ENCODE measurements at regions not wholly inside any gene's neighbourhood (a gene's known extent, or its start where the extent isn't known, plus 50 kb on each side); places are given as distances from the start of the nearest gene placed in this dataset.
A peak's percentile ranks its signal among the peaks of the same experiment; 100 is the strongest.

DNA sequence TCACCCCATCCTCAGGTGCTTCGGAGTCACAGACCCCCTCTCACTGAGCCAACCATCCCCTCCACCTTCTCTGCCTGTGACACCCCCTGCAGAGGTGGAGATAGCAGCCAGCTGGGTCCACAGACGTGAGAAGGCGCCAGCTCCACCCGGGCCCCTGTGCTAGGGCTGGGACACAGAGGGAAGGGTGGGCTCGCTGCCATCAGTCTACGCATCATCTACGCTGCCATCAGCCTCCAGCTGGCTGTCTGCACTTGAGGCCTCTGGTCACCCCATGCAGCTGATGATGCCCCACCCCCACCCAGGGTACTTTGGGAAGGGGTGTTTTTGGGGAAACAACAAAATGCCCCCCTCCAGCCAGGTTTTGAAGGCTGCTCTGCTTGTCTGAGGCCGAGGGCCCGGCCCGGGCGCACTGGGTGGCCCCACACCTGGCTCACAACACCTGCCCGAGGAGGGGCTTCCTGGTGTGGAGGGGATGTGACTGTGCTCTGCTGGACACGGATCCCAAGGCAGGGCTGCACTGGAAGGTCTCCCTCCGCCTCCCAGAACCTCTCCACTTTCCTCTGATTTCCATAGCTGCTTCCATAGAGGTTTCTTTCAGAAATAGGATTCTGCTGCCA lies 163.4 kb upstream of the IQSEC1 start:
- H3K4me3 ChIP-seq (ENCODE audit: low read length in 2 of 2), result no peak overlapping the region
- H3K36me3 Mint-ChIP-seq, result no peaks in the 10 kb centered on the region
- ChIA-PET CTCF (ENCODE audit: partially characterized antibody) (no interaction called here), POLR2A (ENCODE audit: partially characterized antibody) (no interaction called here)
- no peaks in the 10 kb centered on the region for H3K27me3 Mint-ChIP-seq
- no peak for DNase-seq
- peaks cover 32% of the 10 kb centered on the region for H3K4me1 ChIP-seq (ENCODE audit: insufficient read depth, low read length)
- H3K36me3 ChIP-seq (ENCODE audit: insufficient read depth, low read length), result no peaks in the 10 kb centered on the region
- H3K9me3 ChIP-seq (ENCODE audit: control insufficient read depth in 1 of 2, low read length in 2 of 2), result no peaks in the 10 kb centered on the region
- no peak overlapping the region for H3K27ac ChIP-seq (ENCODE audit: low read depth, low read length)
- intact Hi-C loops (cut with micrococcal nuclease), result no loop called here
- no peak overlapping the region for H3K4me3 Mint-ChIP-seq
- no peaks in the 10 kb centered on the region for H3K27me3 ChIP-seq (ENCODE audit: insufficient read depth, low read length)
- H3K4me1 Mint-ChIP-seq, result peaks cover 16 to 38% (median 28%) of the 10 kb centered on the region in 4 donors
- no peaks in the 10 kb centered on the region for H3K9me3 Mint-ChIP-seq
- no peak overlapping the region for H3K27ac Mint-ChIP-seq

DNA sequence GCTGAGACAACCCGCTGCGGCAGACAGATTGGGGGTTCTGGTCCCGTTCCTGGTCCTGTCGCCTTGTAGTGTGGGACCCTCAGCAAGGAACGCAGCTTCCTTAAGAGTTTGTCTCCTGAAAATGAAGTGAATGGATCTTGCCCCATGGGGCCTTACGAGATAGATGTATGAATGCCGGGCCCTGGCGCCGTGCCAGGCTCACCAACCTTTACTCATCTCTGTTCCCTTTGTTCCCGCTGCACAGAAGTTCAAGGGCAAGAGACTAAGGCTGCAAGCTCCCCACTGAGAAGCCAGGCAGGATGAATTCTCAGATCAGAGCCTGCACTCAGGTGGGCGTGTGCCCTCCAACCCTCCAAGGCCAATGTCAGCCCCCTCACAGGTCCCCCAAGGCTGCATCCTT lies 162.7 kb upstream of the IQSEC1 start:
- no peak for DNase-seq
- H3K36me3 ChIP-seq (ENCODE audit: insufficient read depth, low read length), result no peaks in the 10 kb centered on the region
- H3K9me3 ChIP-seq (ENCODE audit: control insufficient read depth in 1 of 2, low read length in 2 of 2), result no peaks in the 10 kb centered on the region
- Mint-ChIP-seq H3K9me3 (no peaks in the 10 kb centered on the region), H3K36me3 (no peaks in the 10 kb centered on the region), H3K4me1 (peaks cover 16 to 38% (median 28%) of the 10 kb centered on the region in 4 donors), H3K27me3 (no peaks in the 10 kb centered on the region), H3K27ac (peak overlapping the region in 1 of 7 donors; percentile 9), H3K4me3 (peak overlapping the region in 4 of 8 donors; percentile 12 to 34 (median 18))
- H3K27me3 ChIP-seq (ENCODE audit: insufficient read depth, low read length), result no peaks in the 10 kb centered on the region
- ChIA-PET POLR2A (ENCODE audit: partially characterized antibody) (no interaction called here), CTCF (ENCODE audit: partially characterized antibody) (no interaction called here)
- peaks cover 32% of the 10 kb centered on the region for H3K4me1 ChIP-seq (ENCODE audit: insufficient read depth, low read length)
- no peak overlapping the region for H3K4me3 ChIP-seq (ENCODE audit: low read length in 2 of 2)
- intact Hi-C loops (cut with micrococcal nuclease), result no loop called here
- H3K27ac ChIP-seq (ENCODE audit: low read depth, low read length), result no peak overlapping the region

DNA sequence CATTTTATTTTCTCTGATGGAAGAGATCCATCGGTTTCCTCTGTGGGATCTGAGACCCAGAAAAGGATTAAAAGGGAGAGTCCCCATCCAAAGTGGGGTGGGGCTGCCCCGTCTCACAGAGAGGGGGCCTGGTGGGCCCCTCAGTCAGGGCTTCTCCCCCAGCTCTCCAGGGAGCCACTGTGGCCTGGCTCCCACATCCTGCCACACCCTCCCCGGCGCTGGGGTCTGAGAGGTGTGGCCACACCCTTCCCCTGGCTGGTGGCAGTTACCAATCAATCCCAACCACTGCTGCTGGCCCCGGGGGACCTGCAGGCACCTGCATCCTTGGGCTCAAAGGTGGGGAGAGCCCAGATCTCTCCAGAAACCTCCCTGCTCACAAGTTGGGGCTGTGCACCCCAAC lies 161.8 kb upstream of the IQSEC1 start:
- no peaks in the 10 kb centered on the region for H3K27me3 ChIP-seq (ENCODE audit: insufficient read depth, low read length)
- Mint-ChIP-seq H3K27ac (peak overlapping the region in 4 of 7 donors; percentile 2 to 74 (median 20)), H3K36me3 (no peaks in the 10 kb centered on the region), H3K4me1 (peaks cover 16 to 38% (median 28%) of the 10 kb centered on the region in 4 donors), H3K27me3 (no peaks in the 10 kb centered on the region), H3K4me3 (peak overlapping the region; percentile 10 to 78 (median 60)), H3K9me3 (no peaks in the 10 kb centered on the region)
- peaks cover 32% of the 10 kb centered on the region for H3K4me1 ChIP-seq (ENCODE audit: insufficient read depth, low read length)
- peak in 1 of 5 donors; percentile 2 for DNase-seq
- CTCF ChIA-PET (ENCODE audit: partially characterized antibody), result no interaction called here
- H3K36me3 ChIP-seq (ENCODE audit: insufficient read depth, low read length), result no peaks in the 10 kb centered on the region
- H3K27ac ChIP-seq (ENCODE audit: low read depth, low read length), result no peak overlapping the region
- POLR2A ChIA-PET (ENCODE audit: partially characterized antibody), result no interaction called here
- H3K4me3 ChIP-seq (ENCODE audit: low read length in 2 of 2), result no peak overlapping the region
- intact Hi-C loops (cut with micrococcal nuclease), result no loop called here
- no peaks in the 10 kb centered on the region for H3K9me3 ChIP-seq (ENCODE audit: control insufficient read depth in 1 of 2, low read length in 2 of 2)

DNA sequence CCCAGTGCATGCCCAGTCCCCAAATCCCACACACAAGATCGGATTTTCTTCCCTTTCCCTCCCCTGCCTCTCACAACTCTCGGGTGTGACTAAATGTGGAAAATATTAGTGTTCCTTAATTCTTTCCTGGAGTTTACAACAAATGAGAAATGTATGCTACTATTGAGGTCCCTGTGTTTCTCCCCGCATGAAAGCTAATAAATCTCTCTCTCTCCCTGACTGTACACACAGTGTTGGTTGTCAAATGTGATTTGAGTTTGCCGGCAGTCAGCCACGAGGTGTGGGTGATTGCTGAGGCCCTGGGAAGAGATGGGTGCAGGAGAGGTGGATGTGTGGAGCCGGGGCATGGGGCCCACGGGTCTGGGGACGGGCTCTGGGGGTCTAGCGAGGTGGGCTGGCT lies 161.4 kb upstream of the IQSEC1 start:
- Mint-ChIP-seq H3K27me3 (no peaks in the 10 kb centered on the region), H3K9me3 (no peaks in the 10 kb centered on the region), H3K4me3 (peak overlapping the region in 6 of 8 donors; percentile 13 to 78 (median 64)), H3K4me1 (peaks cover 16 to 38% (median 28%) of the 10 kb centered on the region in 4 donors), H3K27ac (peak overlapping the region in 5 of 7 donors; percentile 2 to 74 (median 31)), H3K36me3 (no peaks in the 10 kb centered on the region)
- ChIA-PET POLR2A (ENCODE audit: partially characterized antibody) (no interaction called here), CTCF (ENCODE audit: partially characterized antibody) (no interaction called here)
- Histone ChIP-seq H3K27me3 (ENCODE audit: insufficient read depth, low read length) (no peaks in the 10 kb centered on the region), H3K9me3 (ENCODE audit: control insufficient read depth in 1 of 2, low read length in 2 of 2) (no peaks in the 10 kb centered on the region), H3K27ac (ENCODE audit: low read depth, low read length) (no peak overlapping the region), H3K4me1 (ENCODE audit: insufficient read depth, low read length) (peaks cover 32% of the 10 kb centered on the region), H3K36me3 (ENCODE audit: insufficient read depth, low read length) (no peaks in the 10 kb centered on the region), H3K4me3 (ENCODE audit: low read length in 2 of 2) (no peak overlapping the region)
- DNase-seq, result no peak
- intact Hi-C loops (cut with micrococcal nuclease), result no loop called here

DNA sequence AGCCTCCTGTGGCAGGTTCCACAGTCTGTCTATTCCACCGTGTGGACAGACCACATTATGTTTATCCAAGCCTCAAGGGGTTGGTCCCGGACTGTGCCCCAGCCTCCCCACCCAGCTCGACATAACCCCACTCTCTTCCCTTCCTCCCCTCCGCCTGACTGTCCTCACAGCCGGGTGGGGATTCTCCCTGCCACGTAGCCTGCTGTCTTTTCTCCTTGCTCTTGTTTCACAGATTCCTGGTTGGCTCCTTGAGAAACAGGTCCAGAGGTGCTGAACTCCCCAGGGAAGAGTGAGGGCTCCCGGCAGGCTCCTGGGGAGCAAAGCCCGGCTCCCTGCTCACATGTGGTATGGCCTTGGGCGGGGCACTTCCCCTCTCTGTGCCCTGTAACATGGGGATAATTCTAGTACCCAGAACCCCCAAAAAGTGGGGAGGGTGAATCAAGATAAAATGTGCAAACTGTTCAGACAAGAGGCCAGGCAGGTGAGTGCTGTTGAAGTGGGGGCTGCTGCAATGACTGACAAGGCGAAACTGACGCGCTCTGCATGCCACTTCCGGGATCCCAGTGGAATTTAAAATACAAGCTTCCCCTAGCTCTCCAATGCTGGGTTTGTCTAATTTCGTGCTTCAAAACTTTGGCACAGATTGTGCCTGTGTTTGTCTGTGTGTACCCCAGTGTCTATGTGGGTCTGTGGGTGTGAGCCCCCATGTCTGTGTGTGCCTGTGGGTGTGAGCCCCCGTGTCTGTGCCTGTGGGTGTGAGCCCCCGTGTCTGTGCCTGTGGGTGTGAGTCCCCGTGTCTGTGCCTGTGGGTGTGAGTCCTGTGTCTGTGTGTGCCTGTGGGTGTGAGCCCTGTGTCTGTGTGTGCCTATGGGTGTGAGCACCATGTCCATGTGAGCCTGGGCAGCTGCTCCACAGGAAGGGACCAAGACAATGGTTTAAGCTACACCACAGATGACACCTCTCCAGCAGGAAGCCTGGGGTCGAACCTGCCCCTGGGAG lies 160.6 kb upstream of the IQSEC1 start:
- Mint-ChIP-seq H3K4me1 (peaks cover 16 to 43% (median 28%) of the 10 kb centered on the region in 4 donors), H3K36me3 (no peaks in the 10 kb centered on the region), H3K9me3 (no peaks in the 10 kb centered on the region), H3K4me3 (peak overlapping the region in 7 of 8 donors; percentile 13 to 78 (median 63)), H3K27me3 (no peaks in the 10 kb centered on the region), H3K27ac (peak overlapping the region in 6 of 7 donors; percentile 8 to 76 (median 37))
- Histone ChIP-seq H3K4me1 (ENCODE audit: insufficient read depth, low read length) (peaks cover 32% of the 10 kb centered on the region), H3K9me3 (ENCODE audit: control insufficient read depth in 1 of 2, low read length in 2 of 2) (no peaks in the 10 kb centered on the region), H3K4me3 (ENCODE audit: low read length in 2 of 2) (no peak overlapping the region), H3K27ac (ENCODE audit: low read depth, low read length) (no peak overlapping the region), H3K36me3 (ENCODE audit: insufficient read depth, low read length) (no peaks in the 10 kb centered on the region), H3K27me3 (ENCODE audit: insufficient read depth, low read length) (no peaks in the 10 kb centered on the region)
- peak in 1 of 5 donors; percentile 7 for DNase-seq
- intact Hi-C loops (cut with micrococcal nuclease), result no loop called here
- POLR2A ChIA-PET (ENCODE audit: partially characterized antibody), result no interaction called here
- CTCF ChIA-PET (ENCODE audit: partially characterized antibody), result interaction anchor here (1.4 kb wide), 1 partner anchor 142 kb away, joined by 4 read pairs; no protein-coding TSS in a partner anchor

DNA sequence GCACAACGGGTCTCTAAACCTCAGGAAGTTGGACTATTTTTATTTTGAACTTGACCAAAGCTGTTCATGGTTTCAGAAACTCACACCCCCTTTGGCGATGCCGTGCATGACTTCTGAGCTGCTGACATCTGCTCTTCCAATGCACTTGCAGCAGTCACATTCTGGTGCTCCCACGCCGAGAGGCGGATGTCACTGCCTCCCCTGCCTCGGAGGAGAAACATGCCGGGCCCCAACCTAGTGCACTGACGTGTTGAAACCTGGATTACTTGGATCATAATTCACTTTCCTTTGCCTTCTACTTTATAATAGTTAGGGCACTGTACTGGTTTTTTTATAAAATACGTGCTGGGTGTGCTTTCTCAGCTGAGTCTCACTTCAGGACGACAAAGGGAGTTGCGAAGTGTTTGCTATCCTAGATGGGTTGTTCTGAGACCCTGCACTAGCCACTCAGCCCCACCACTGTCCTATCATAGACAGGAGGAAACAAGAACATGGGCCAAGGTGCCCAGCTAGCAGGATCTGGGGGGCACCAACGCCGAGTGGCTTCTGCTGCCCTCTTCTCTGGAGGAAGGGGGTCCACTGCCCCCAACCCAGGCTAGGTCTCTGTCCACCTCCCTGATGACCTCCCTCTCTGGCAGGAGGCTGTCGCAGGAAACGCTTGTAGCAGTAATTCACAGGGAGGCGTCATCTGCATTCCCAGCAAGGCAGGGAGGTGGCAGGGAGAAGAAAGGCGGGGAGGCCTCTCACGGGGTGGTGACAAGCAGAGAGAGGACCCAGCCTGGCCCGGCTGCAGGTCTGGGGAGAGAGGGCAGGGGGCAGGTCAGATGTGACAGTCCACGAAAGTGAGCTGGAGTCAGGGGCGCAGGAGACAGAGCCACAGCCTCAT lies 158.8 kb upstream of the IQSEC1 start:
- intact Hi-C loops (cut with micrococcal nuclease), result no loop called here
- no peaks in the 10 kb centered on the region for H3K36me3 ChIP-seq (ENCODE audit: insufficient read depth, low read length)
- DNase-seq, result no peak
- H3K27me3 ChIP-seq (ENCODE audit: insufficient read depth, low read length), result no peaks in the 10 kb centered on the region
- H3K4me3 ChIP-seq (ENCODE audit: low read length in 2 of 2), result no peak overlapping the region
- peaks cover 32% of the 10 kb centered on the region for H3K4me1 ChIP-seq (ENCODE audit: insufficient read depth, low read length)
- ChIA-PET CTCF (ENCODE audit: partially characterized antibody) (no interaction called here), POLR2A (ENCODE audit: partially characterized antibody) (no interaction called here)
- Mint-ChIP-seq H3K27ac (peak overlapping the region in 2 of 7 donors; percentile 5 to 43), H3K27me3 (no peaks in the 10 kb centered on the region), H3K9me3 (no peaks in the 10 kb centered on the region), H3K4me3 (no peak overlapping the region), H3K4me1 (peaks cover 16 to 44% (median 28%) of the 10 kb centered on the region in 4 donors), H3K36me3 (no peaks in the 10 kb centered on the region)
- no peak overlapping the region for H3K27ac ChIP-seq (ENCODE audit: low read depth, low read length)
- H3K9me3 ChIP-seq (ENCODE audit: control insufficient read depth in 1 of 2, low read length in 2 of 2), result no peaks in the 10 kb centered on the region
